Heart left ventricle (tissue), 16 donors: ENCODE measurements at regions not wholly inside any gene's neighbourhood (a gene's known extent, or its start where the extent isn't known, plus 50 kb on each side); places are given as distances from the start of the nearest gene placed in this dataset.

Experiments
- ATAC-seq, 4 donors: fragments of 200-7000 bp; cut with Tn5 transposase; one replicate each; pipeline ENCODE4 v1.9.1; 2020 to 2022; ENCODE audit warnings: moderate library complexity in 4 of 4, mild to moderate bottlenecking in 3 of 4, moderate number of reproducible peaks in 1 of 4
- DNase-seq, 5 donors: peaks; one replicate each; pipeline ENCODE4 v3.0.0-alpha.2; 2020
- H3K27ac ChIP-seq, 12 donors: fragments of 200-600 bp; sonication (generic) in 4 of 12; one replicate each; pipeline versions ENCODE4 v1.5.0 to v1.8.0; 2016 to 2022; ENCODE audit warnings: mild to moderate bottlenecking in 2 of 12
- H3K27me3 ChIP-seq, 9 donors: fragments of 200-600 bp; sonication (generic) in 2 of 9; one replicate each; pipeline versions ENCODE4 v1.5.1 to v1.8.0; 2016 to 2022; ENCODE audit warnings: mild to moderate bottlenecking in 3 of 9
- H3K36me3 ChIP-seq, 9 donors: fragments of 200-600 bp; sonication (generic) in 2 of 9; one replicate each; pipeline versions ENCODE4 v1.5.0 to v1.8.0; 2018 to 2022; ENCODE audit warnings: mild to moderate bottlenecking in 2 of 9
- H3K4me1 ChIP-seq, 12 donors: fragments of 200-600 bp; sonication (generic) in 4 of 12; one replicate each; pipeline versions ENCODE4 v1.5.0 to v1.8.0; 2016 to 2022; ENCODE audit warnings: mild to moderate bottlenecking in 3 of 12
- H3K4me3 ChIP-seq, 12 donors: fragments of 200-600 bp; sonication (generic) in 4 of 12; one replicate each; pipeline versions ENCODE4 v1.5.0 to v1.8.0; 2017 to 2022; ENCODE audit warnings: mild to moderate bottlenecking in 9 of 12, moderate library complexity in 4 of 12
- H3K9me3 ChIP-seq, 12 donors: fragments of 200-600 bp; sonication (generic) in 4 of 12; one replicate each; pipeline versions ENCODE4 v1.5.0 to v1.8.0; 2016 to 2022; ENCODE audit warnings: mild to moderate bottlenecking in 1 of 12
- POLR2A ChIP-seq, 2 donors: fragments of 450-650 bp; IDR thresholded peaks; one replicate each; pipeline ENCODE4 v1.6.1; 2017; ENCODE audit warnings: antibody characterized with exemption in 2 of 2, mild to moderate bottlenecking in 2 of 2, moderate library complexity in 2 of 2
- WGBS, 4 donors: extraction: QIAGEN DNeasy Blood & Tissue Kit in 2 of 4; methylation state at CpG; one replicate each; pipeline versions ENCODE4 v1.1.5 to v1.1.7; 2013 to 2018; 5-methylcytosine and 5-hydroxymethylcytosine counted together
- intact Hi-C, 10 donors: fragments of 100-400 bp; cut with DNase I; formaldehyde crosslinking; loops; one replicate each; pipeline versions ENCODE4 v1.11.1 to v1.14.2; 2022
- TF ChIP-seq, protein P1 (sequence below), 12 donors: fragments of 200-600 bp; sonication (generic) in 4 of 12; IDR thresholded peaks; one replicate each; pipeline versions ENCODE4 v1.5.0 to v1.8.0; 2018 to 2022; ENCODE audit warnings: antibody characterized with exemption in 12 of 12, mild to moderate bottlenecking in 5 of 12
- donor health status: ischemic (EF 13 %, LVEDD 7.1; RV severe dilation, severe dysfunction).
- donor health status: healthy with polysubstance abuse.
- donor health status: DM: no; HTN: yes; CAD: no.
- donor health status: DM: no; HTN: no; CAD: no.
- donor health status: ischemic (EF 25% LVEDD 6.9; RV normal size, moderate dysfunction).
- donor health status: ischemic (EF 25% LVEDD 5.7; RV mildly dilated, moderate dysfunction).
- donor health status: healthy.
- donor health status: DM: yes; HTN: yes; CAD: no.
- donor health status: ischemic (EF 35%, LVEDD 5.7; RV mildly dilated, moderate dysfunction).
- donor health status: nonischemic (EF 11% LVEDD 7.7; RV severe dilation, severe dysfunction).
- donor health status: DM: yes; HTN: yes; CAD: no.
- donor health status: PGD.
- donor health status: ischemic (EF 29% LVEDD 5.4; RV normal size, mild dysfunction).
- donor health status: nonischemic (EF 23%, LVEDD 6.1; RV moderate dilation, normal function).

GRCh38 chr2:165013944-165014619 is 58.8 kb upstream of the SLC38A11 start:
- DNase-seq = no peak
- no peak overlapping the region for H3K4me3 ChIP-seq
- no peak for ATAC-seq
- TF ChIP-seq POLR2A (IDR thresholded peaks at IDR 0.05) = no peak
- TF ChIP-seq, protein P1, sequence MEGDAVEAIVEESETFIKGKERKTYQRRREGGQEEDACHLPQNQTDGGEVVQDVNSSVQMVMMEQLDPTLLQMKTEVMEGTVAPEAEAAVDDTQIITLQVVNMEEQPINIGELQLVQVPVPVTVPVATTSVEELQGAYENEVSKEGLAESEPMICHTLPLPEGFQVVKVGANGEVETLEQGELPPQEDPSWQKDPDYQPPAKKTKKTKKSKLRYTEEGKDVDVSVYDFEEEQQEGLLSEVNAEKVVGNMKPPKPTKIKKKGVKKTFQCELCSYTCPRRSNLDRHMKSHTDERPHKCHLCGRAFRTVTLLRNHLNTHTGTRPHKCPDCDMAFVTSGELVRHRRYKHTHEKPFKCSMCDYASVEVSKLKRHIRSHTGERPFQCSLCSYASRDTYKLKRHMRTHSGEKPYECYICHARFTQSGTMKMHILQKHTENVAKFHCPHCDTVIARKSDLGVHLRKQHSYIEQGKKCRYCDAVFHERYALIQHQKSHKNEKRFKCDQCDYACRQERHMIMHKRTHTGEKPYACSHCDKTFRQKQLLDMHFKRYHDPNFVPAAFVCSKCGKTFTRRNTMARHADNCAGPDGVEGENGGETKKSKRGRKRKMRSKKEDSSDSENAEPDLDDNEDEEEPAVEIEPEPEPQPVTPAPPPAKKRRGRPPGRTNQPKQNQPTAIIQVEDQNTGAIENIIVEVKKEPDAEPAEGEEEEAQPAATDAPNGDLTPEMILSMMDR (IDR thresholded peaks at IDR 0.05) = no peak
- intact Hi-C loops = loop anchor here in 7 of 10 donors (2.0 to 10.0 kb wide), 5 partner anchors 189 to 861 kb away; partner anchors contain the start of gene SCN3A (in 1 of the 7)
- H3K4me1 ChIP-seq = peaks cover 0 to 6% (median 0%) of the 10 kb centered on the region in 12 donors
- no peak overlapping the region for H3K27ac ChIP-seq
- H3K36me3 ChIP-seq = no peaks in the 10 kb centered on the region
- no peaks in the 10 kb centered on the region for H3K9me3 ChIP-seq
- WGBS, 4 donors = 71 to 88% (median 77%) methylated on average over 1 of the region's 1 CpG
- peaks cover 0 to 11% (median 0%) of the 10 kb centered on the region in 9 donors for H3K27me3 ChIP-seq

- H3K27me3 ChIP-seq = peaks cover 0 to 10% (median 0%) of the 10 kb centered on the region in 9 donors
- H3K4me3 ChIP-seq = no peak overlapping the region
- ATAC-seq (no peak), DNase-seq (no peak)
- 78 to 86% (median 79%) methylated on average over 2 of the region's 2 CpGs for WGBS, 4 donors
- no peaks in the 10 kb centered on the region for H3K4me1 ChIP-seq
- intact Hi-C loops = loop anchor here in 6 of 10 donors (5.0 to 10.0 kb wide), 3 partner anchors 281 to 864 kb away; no protein-coding TSS in a partner anchor
- no peaks in the 10 kb centered on the region for H3K9me3 ChIP-seq
- H3K36me3 ChIP-seq = no peaks in the 10 kb centered on the region
- H3K27ac ChIP-seq = no peak overlapping the region
- TF ChIP-seq, protein P1 (IDR thresholded peaks at IDR 0.05) = no peak
- no peak for TF ChIP-seq POLR2A (IDR thresholded peaks at IDR 0.05)
These were observed 55.9 kb upstream of the SLC38A11 start for GRCh38 chr2:165011199-165011598.

- DNase-seq (no peak), ATAC-seq (no peak)
- Histone ChIP-seq H3K4me1 (no peaks in the 10 kb centered on the region), H3K27ac (no peak overlapping the region), H3K27me3 (peaks cover 0 to 10% (median 0%) of the 10 kb centered on the region in 9 donors), H3K9me3 (no peaks in the 10 kb centered on the region), H3K4me3 (no peak overlapping the region), H3K36me3 (no peaks in the 10 kb centered on the region)
- 97 to 98% (median 97%) methylated on average over 1 of the region's 1 CpG for WGBS, 4 donors
- intact Hi-C loops = loop anchor here in 6 of 10 donors (5.0 to 10.0 kb wide), 3 partner anchors 282 to 864 kb away; no protein-coding TSS in a partner anchor
- TF ChIP-seq, protein P1 (IDR thresholded peaks at IDR 0.05) = no peak
- TF ChIP-seq POLR2A (IDR thresholded peaks at IDR 0.05) = no peak
These were observed 55.2 kb upstream of the SLC38A11 start for GRCh38 chr2:165010556-165010955.

DNA sequence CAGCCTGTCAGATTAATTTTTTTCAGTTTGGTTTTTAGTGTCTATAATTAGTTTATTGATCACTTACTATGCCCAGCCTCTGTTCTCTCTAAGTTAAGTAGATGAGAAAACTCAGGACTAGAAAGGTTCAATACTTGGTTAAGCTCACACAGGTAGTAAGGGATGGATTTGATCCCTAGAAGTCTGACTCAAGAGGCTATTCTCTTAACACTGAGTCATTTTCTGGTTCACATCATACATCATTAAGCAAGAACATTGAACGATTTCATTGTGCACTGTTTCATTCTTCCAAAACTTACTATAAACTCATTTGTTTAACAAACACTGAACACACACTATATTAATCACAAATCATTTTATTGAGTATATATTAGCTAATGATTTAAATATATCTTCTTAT is 54.1 kb upstream of the SLC38A11 start:
- Histone ChIP-seq H3K27ac (no peak overlapping the region), H3K4me3 (no peak overlapping the region), H3K27me3 (peaks cover 0 to 10% (median 0%) of the 10 kb centered on the region in 9 donors), H3K9me3 (no peaks in the 10 kb centered on the region), H3K36me3 (no peaks in the 10 kb centered on the region), H3K4me1 (no peaks in the 10 kb centered on the region)
- WGBS, 4 donors = 91 to 93% (median 92%) methylated on average over 1 of the region's 1 CpG
- DNase-seq (no peak), ATAC-seq (no peak)
- intact Hi-C loops = loop anchor here in 1 of 10 donors (10.0 kb wide), 1 partner anchor 285 kb away; no protein-coding TSS in a partner anchor
- TF ChIP-seq, protein P1 (IDR thresholded peaks at IDR 0.05) = no peak
- no peak for TF ChIP-seq POLR2A (IDR thresholded peaks at IDR 0.05)
